ENCODE measurements at regions not wholly inside any gene's neighbourhood (a gene's known extent, or its start where the extent isn't known, plus 50 kb on each side); places are given as distances from the start of the nearest gene placed in this dataset.

GRCh38 chr13:107222597-107222996, 654.7 kb upstream of the ARGLU1 start:
- ATAC-seq: no peak
- TF ChIP-seq SNAI2 (CRISPR knock-in tag; IDR thresholded peaks at IDR 0.05): no peak
- TF ChIP-seq TCF4 (CRISPR knock-in tag; IDR thresholded peaks at IDR 0.05; ENCODE audit: borderline replicate concordance): no peak
- no peak for TF ChIP-seq CSDC2 (CRISPR knock-in tag; IDR thresholded peaks at IDR 0.05)
- TF ChIP-seq ESRRG (CRISPR knock-in tag; IDR thresholded peaks at IDR 0.05): no peak
- no peak for TF ChIP-seq ZFP30 (CRISPR knock-in tag; IDR thresholded peaks at IDR 0.05)

GRCh38 chr13:107220245-107220644, 652.3 kb upstream of the ARGLU1 start:
- no peak for TF ChIP-seq CSDC2 (CRISPR knock-in tag; IDR thresholded peaks at IDR 0.05)
- TF ChIP-seq ESRRG (CRISPR knock-in tag; IDR thresholded peaks at IDR 0.05): no peak
- TF ChIP-seq OSR1 (CRISPR knock-in tag; IDR thresholded peaks at IDR 0.05): no peak
- no peak for TF ChIP-seq SNAI2 (CRISPR knock-in tag; IDR thresholded peaks at IDR 0.05)
- no peak for TF ChIP-seq ZFP3 (CRISPR knock-in tag; IDR thresholded peaks at IDR 0.05)
- no peak for TF ChIP-seq POU6F1 (CRISPR knock-in tag; IDR thresholded peaks at IDR 0.05; ENCODE audit: borderline replicate concordance, low read depth)
- TF ChIP-seq ZNF565 (CRISPR knock-in tag; conservative IDR thresholded peaks at IDR 0.05; ENCODE audit: low read depth): no peak
- no peak for TF ChIP-seq TSHZ2 (CRISPR knock-in tag; IDR thresholded peaks at IDR 0.05)
- no peak for TF ChIP-seq PPARA (CRISPR knock-in tag; IDR thresholded peaks at IDR 0.05; ENCODE audit: borderline replicate concordance)
- TF ChIP-seq ARNTL (CRISPR knock-in tag; IDR thresholded peaks at IDR 0.05; ENCODE audit: borderline replicate concordance, low read depth): no peak
- no peak for TF ChIP-seq GLIS3 (CRISPR knock-in tag; IDR thresholded peaks at IDR 0.05)
- no peak for TF ChIP-seq ZNF8 (CRISPR knock-in tag; IDR thresholded peaks at IDR 0.05)
- no peak for ATAC-seq

- no peak for TF ChIP-seq GLIS3 (CRISPR knock-in tag; IDR thresholded peaks at IDR 0.05)
- TF ChIP-seq ZNF70 (CRISPR knock-in tag; IDR thresholded peaks at IDR 0.05): no peak
- no peak for TF ChIP-seq ZNF565 (CRISPR knock-in tag; conservative IDR thresholded peaks at IDR 0.05; ENCODE audit: low read depth)
- TF ChIP-seq BACH2 (CRISPR knock-in tag; IDR thresholded peaks at IDR 0.05; ENCODE audit: borderline replicate concordance): no peak
- TF ChIP-seq PATZ1 (CRISPR knock-in tag; IDR thresholded peaks at IDR 0.05; ENCODE audit: borderline replicate concordance): no peak
- no peak for TF ChIP-seq POU6F1 (CRISPR knock-in tag; IDR thresholded peaks at IDR 0.05; ENCODE audit: borderline replicate concordance, low read depth)
- TF ChIP-seq SNAI2 (CRISPR knock-in tag; IDR thresholded peaks at IDR 0.05): no peak
- no peak for TF ChIP-seq CSDC2 (CRISPR knock-in tag; IDR thresholded peaks at IDR 0.05)
- TF ChIP-seq TSHZ2 (CRISPR knock-in tag; IDR thresholded peaks at IDR 0.05): no peak
- no peak for TF ChIP-seq CSRNP3 (CRISPR knock-in tag; IDR thresholded peaks at IDR 0.05)
- no peak for TF ChIP-seq ZFP3 (CRISPR knock-in tag; IDR thresholded peaks at IDR 0.05)
- no peak for TF ChIP-seq OSR1 (CRISPR knock-in tag; IDR thresholded peaks at IDR 0.05)
- TF ChIP-seq ESRRG (CRISPR knock-in tag; IDR thresholded peaks at IDR 0.05): no peak
- TF ChIP-seq ISL1 (CRISPR knock-in tag; IDR thresholded peaks at IDR 0.05): no peak
- no peak for TF ChIP-seq ZNF8 (CRISPR knock-in tag; IDR thresholded peaks at IDR 0.05)
- no peak for TF ChIP-seq ZC3H10 (CRISPR knock-in tag; IDR thresholded peaks at IDR 0.05)
- no peak for ATAC-seq
Measured at GRCh38 chr13:107217251-107217650, 649.3 kb upstream of the ARGLU1 start.
